ENCODE measurements at regions not wholly inside any gene's neighbourhood (a gene's known extent, or its start where the extent isn't known, plus 50 kb on each side); places are given as distances from the start of the nearest gene placed in this dataset.
"Not testable (repeated sequence)": the region's sequence is repeated elsewhere in the genome, so short reads cannot be mapped to it uniquely, and the experiment has no call there.

DNA sequence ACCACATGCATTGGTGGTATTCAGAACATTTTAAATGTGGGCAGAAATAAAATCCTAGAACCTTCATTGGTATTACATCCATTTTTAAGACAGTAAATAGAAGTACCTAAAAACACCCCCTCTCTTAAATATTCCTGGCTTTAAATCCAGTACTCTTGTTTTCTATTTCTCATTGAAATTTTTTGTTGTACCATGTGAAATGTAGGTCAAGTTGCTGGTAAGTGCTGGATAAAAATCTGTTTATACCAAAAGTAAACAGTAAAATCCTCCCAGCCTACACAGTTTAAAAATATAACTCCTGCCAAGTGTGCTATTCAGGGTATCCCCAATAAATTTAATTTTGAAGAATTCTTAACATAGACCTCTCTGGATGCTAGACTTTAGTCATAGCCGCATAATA, 75.0 kb upstream of the FST start:
- Histone ChIP-seq H3K4me3 (no peak overlapping the region), H3K27me3 (peaks cover 0 to 3% (median 0%) of the 10 kb centered on the region in 7 donors), H3K27ac (no peak overlapping the region), H3K36me3 (no peaks in the 10 kb centered on the region), H3K4me1 (peaks cover 0 to 5% (median 0%) of the 10 kb centered on the region in 9 donors), H3K9me3 (peaks cover 0 to 6% (median 0%) of the 10 kb centered on the region in 11 donors)
- no peak for ATAC-seq
- no peak for DNase-seq
- 89 to 91% methylated on average over 1 of the region's 1 CpG for WGBS, 2 donors
- TF ChIP-seq CTCF (IDR thresholded peaks at IDR 0.05), result no peak
- intact Hi-C loops (cut with DNase I), result no loop called here

DNA sequence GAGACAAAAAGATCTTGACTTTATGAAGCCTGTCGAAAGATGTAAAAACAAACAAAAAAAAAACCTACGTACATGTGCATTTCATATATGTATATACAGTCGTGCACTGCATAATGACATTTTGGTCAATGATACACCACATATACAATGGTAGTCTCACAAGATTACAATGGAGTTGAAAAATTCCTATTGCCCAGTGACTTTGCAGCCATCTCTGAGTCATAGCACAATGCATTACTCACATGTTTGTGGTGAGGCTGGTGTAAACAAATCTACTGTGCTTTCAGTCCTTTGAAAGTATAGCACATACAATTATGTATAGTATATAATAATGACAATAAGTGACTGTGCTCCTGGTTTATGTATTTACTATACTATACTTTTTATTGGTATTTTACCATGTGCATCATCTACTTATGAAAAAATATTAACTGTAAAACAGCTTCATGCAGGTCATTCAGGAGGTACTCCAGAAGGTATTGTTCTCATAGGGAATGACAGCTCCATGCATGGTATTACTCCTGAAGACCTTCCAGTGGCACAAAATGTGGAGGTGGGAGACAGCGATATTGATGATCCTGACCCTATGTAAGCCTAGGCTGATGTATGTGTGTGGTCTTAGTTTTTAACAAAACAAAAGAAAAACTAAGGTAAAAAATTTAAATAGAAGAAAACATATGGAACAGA, 73.7 kb upstream of the FST start:
- intact Hi-C loops (cut with DNase I), result no loop called here

DNA sequence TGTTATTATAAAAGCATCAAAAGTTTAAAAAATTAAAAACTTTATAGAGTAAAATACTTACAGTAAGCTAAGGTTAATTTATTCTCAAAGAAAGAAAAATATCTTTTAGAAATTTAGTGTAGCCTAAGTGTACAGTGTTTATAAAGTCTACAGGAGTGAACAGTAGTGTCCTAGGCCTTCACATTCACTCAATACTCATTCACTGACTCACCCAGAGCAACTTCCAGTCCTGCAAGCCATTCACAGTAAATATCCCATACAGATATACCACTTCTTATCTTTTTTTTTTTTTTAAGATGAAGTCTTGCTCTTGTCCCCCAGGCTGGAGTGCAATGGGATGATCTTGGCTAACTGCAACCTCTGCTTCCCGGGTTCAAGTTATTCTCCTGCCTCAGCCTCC, 73.1 kb upstream of the FST start:
- Histone ChIP-seq H3K4me3 (no peak overlapping the region), H3K9me3 (peaks cover 0 to 6% (median 0%) of the 10 kb centered on the region in 11 donors), H3K27ac (no peak overlapping the region), H3K27me3 (peaks cover 0 to 2% (median 0%) of the 10 kb centered on the region in 7 donors), H3K4me1 (peaks cover 0 to 5% (median 0%) of the 10 kb centered on the region in 9 donors), H3K36me3 (no peaks in the 10 kb centered on the region)
- DNase-seq (no peak), ATAC-seq (no peak)
- 89 to 97% methylated on average over 1 of the region's 1 CpG for WGBS, 2 donors
- intact Hi-C loops (cut with DNase I), result no loop called here
- no peak for TF ChIP-seq CTCF (IDR thresholded peaks at IDR 0.05)

More for the DNA sequence above, 73.7 kb upstream of the FST start:
- Histone ChIP-seq H3K36me3 (no peaks in the 10 kb centered on the region), H3K27me3 (peaks cover 0 to 3% (median 0%) of the 10 kb centered on the region in 7 donors), H3K4me1 (peaks cover 0 to 5% (median 0%) of the 10 kb centered on the region in 9 donors), H3K27ac (no peak overlapping the region), H3K9me3 (peaks cover 0 to 6% (median 0%) of the 10 kb centered on the region in 11 donors), H3K4me3 (no peak overlapping the region)
- ATAC-seq, result no peak
- WGBS, 2 donors, result 95% methylated on average over 4 of the region's 4 CpGs
- TF ChIP-seq CTCF (IDR thresholded peaks at IDR 0.05), result no peak
- DNase-seq, result no peak

- Histone ChIP-seq H3K4me1 (no peaks in the 10 kb centered on the region), H3K4me3 (no peak overlapping the region), H3K36me3 (no peaks in the 10 kb centered on the region), H3K27me3 (no peaks in the 10 kb centered on the region), H3K27ac (no peak overlapping the region), H3K9me3 (no peaks in the 10 kb centered on the region)
- ATAC-seq (no peak), DNase-seq (no peak)
- 41 to 73% methylated on average over 1 of the region's 1 CpG for WGBS, 2 donors
- intact Hi-C loops (cut with DNase I), result no loop called here
- TF ChIP-seq CTCF (IDR thresholded peaks at IDR 0.05), result no peak
Observed at GRCh38 chr5:53411388-53411787, 69.0 kb upstream of the FST start.

- ATAC-seq; H3K27me3 ChIP-seq; H3K36me3 ChIP-seq; DNase-seq; H3K9me3 ChIP-seq; H3K27ac ChIP-seq; H3K4me1 ChIP-seq; intact Hi-C loops (cut with DNase I); H3K4me3 ChIP-seq: not testable (repeated sequence)
- WGBS, 2 donors, result 97 to 98% methylated on average over 5 of the region's 5 CpGs
Observed at GRCh38 chr5:53412499-53412898, 67.9 kb upstream of the FST start.
